ENCODE measurements at regions not wholly inside any gene's neighbourhood (a gene's known extent, or its start where the extent isn't known, plus 50 kb on each side); places are given as distances from the start of the nearest gene placed in this dataset.

GRCh38 chr3:56985460-56985859 lies 75.0 kb upstream of the SPATA12 start:
- TF ChIP-seq CTCF (IDR thresholded peaks at IDR 0.05; ENCODE audit: low read depth, low read length) (no peak), EZH2phosphoT487 (IDR thresholded peaks at IDR 0.05; ENCODE audit: low read depth) (no peak)
